Mesodermal cell (in vitro differentiated cells): ENCODE measurements at regions not wholly inside any gene's neighbourhood (a gene's known extent, or its start where the extent isn't known, plus 50 kb on each side); places are given as distances from the start of the nearest gene placed in this dataset.
"Not testable (repeated sequence)": the region's sequence is repeated elsewhere in the genome, so short reads cannot be mapped to it uniquely, and the experiment has no call there.

Experiments used
- H3K27ac ChIP-seq: 2 replicates; pipeline ENCODE4 v1.7.0; 2013; ENCODE audit warnings: mild to moderate bottlenecking, low read depth, low read length, moderate library complexity; ENCODE audit not compliant: severe bottlenecking
- H3K36me3 ChIP-seq: 2 replicates; pipeline ENCODE4 v1.7.1; 2013; ENCODE audit warnings: mild to moderate bottlenecking, low read length, moderate library complexity; ENCODE audit not compliant: control insufficient read depth, insufficient read depth
- H3K4me1 ChIP-seq: one replicate; pipeline ENCODE4 v1.7.1; 2013; ENCODE audit warnings: mild to moderate bottlenecking, low read length; ENCODE audit not compliant: insufficient read depth, control insufficient read depth, poor library complexity, severe bottlenecking
- H3K4me3 ChIP-seq: 2 replicates; pipeline ENCODE4 v1.7.0; 2013; ENCODE audit warnings: low read length, control low read depth, mild to moderate bottlenecking; ENCODE audit not compliant: insufficient read depth, poor library complexity, severe bottlenecking; ENCODE audit errors: extremely low read depth
- H3K9me3 ChIP-seq: 2 replicates; pipeline ENCODE4 v1.7.1; 2013; ENCODE audit warnings: mild to moderate bottlenecking, low read length, moderate library complexity; ENCODE audit not compliant: control insufficient read depth
- WGBS, 2 experiments: methylation state at CpG; one replicate each; pipeline ENCODE4 v1.1.5; 2013; ENCODE audit warnings: missing lambda C conversion rate in 2 of 2; ENCODE audit not compliant: insufficient coverage in 2 of 2; 5-methylcytosine and 5-hydroxymethylcytosine counted together

- Histone ChIP-seq H3K27ac (no peak overlapping the region), H3K4me3 (no peak overlapping the region), H3K4me1 (no peaks in the 10 kb centered on the region), H3K36me3 (no peaks in the 10 kb centered on the region), H3K9me3 (peaks cover 89% of the 10 kb centered on the region)
- WGBS, 2 experiments: 29 to 82% methylated on average over 1 to 2 of the region's 2 CpGs
Observed at GRCh38 chr11:54927704-54928103, 221.1 kb downstream of the OR4A5 start.

GRCh38 chr11:54930930-54931329 lies 224.3 kb downstream of the OR4A5 start:
- no peak overlapping the region for H3K27ac ChIP-seq
- H3K36me3 ChIP-seq: no peaks in the 10 kb centered on the region
- no peaks in the 10 kb centered on the region for H3K4me1 ChIP-seq
- peaks cover 87% of the 10 kb centered on the region for H3K9me3 ChIP-seq
- WGBS, 2 experiments: 13% methylated on average over 1 of the region's 2 CpGs; no CpG with 5 or more reads in 1 of the 2 experiments
- no peak overlapping the region for H3K4me3 ChIP-seq

- H3K27ac ChIP-seq: no peak overlapping the region
- no peaks in the 10 kb centered on the region for H3K36me3 ChIP-seq
- no peaks in the 10 kb centered on the region for H3K4me1 ChIP-seq
- peaks cover 62% of the 10 kb centered on the region for H3K9me3 ChIP-seq
- H3K4me3 ChIP-seq: no peak overlapping the region
Observed at GRCh38 chr11:54944211-54944610, 237.6 kb downstream of the OR4A5 start.

- no peaks in the 10 kb centered on the region for H3K36me3 ChIP-seq
- H3K9me3 ChIP-seq: peaks cover 42% of the 10 kb centered on the region
- WGBS, 2 experiments: no CpG with 5 or more reads among the region's 1 CpG
Observed at GRCh38 chr11:54946424-54946823, 239.8 kb downstream of the OR4A5 start.

GRCh38 chr11:54947175-54947574 lies 240.5 kb downstream of the OR4A5 start:
- WGBS, 2 experiments: 52 to 78% methylated on average over 4 to 6 of the region's 13 CpGs
- not testable (repeated sequence) for H3K4me1 ChIP-seq, H3K4me3 ChIP-seq, H3K36me3 ChIP-seq, H3K27ac ChIP-seq
- peaks cover 34% of the 10 kb centered on the region for H3K9me3 ChIP-seq

More at GRCh38 chr11:54946424-54946823, 239.8 kb downstream of the OR4A5 start:
- Histone ChIP-seq H3K4me1 (no peaks in the 10 kb centered on the region), H3K4me3 (no peak overlapping the region), H3K27ac (no peak overlapping the region)

- no CpG with 5 or more reads among the region's 2 CpGs for WGBS, 2 experiments
- H3K4me1 ChIP-seq: no peaks in the 10 kb centered on the region
- H3K4me3 ChIP-seq: no peak overlapping the region
- H3K36me3 ChIP-seq: no peaks in the 10 kb centered on the region
- H3K9me3 ChIP-seq: peaks cover 87% of the 10 kb centered on the region
- H3K27ac ChIP-seq: no peak overlapping the region
Observed at GRCh38 chr11:54979375-54979774, 272.7 kb downstream of the OR4A5 start.

- WGBS, 2 experiments: 89 to 100% methylated on average over 1 of the region's 1 CpG
- Histone ChIP-seq H3K9me3 (peaks cover 73% of the 10 kb centered on the region), H3K36me3 (no peaks in the 10 kb centered on the region), H3K27ac (no peak overlapping the region), H3K4me3 (no peak overlapping the region), H3K4me1 (no peaks in the 10 kb centered on the region)
Observed at GRCh38 chr11:54985731-54986130, 276.2 kb upstream of the TRIM48 start.

- H3K4me1 ChIP-seq, H3K27ac ChIP-seq, H3K4me3 ChIP-seq, H3K36me3 ChIP-seq: not testable (repeated sequence)
- WGBS, 2 experiments: no CpG with 5 or more reads among the region's 2 CpGs
- peaks cover 82% of the 10 kb centered on the region for H3K9me3 ChIP-seq
Observed at GRCh38 chr11:55028837-55029236, 233.1 kb upstream of the TRIM48 start.

- Histone ChIP-seq H3K4me3 (no peak overlapping the region), H3K4me1 (no peaks in the 10 kb centered on the region), H3K36me3 (no peaks in the 10 kb centered on the region), H3K27ac (no peak overlapping the region), H3K9me3 (peaks cover 91% of the 10 kb centered on the region)
Observed at GRCh38 chr11:55054723-55055122, 207.2 kb upstream of the TRIM48 start.

- H3K27ac ChIP-seq: not testable (repeated sequence)
- WGBS, 2 experiments: 84 to 87% methylated on average over 8 to 9 of the region's 9 CpGs
Observed at GRCh38 chr11:55084588-55084987, 177.4 kb upstream of the TRIM48 start.

GRCh38 chr11:55106391-55106790 lies 155.6 kb upstream of the TRIM48 start:
- Histone ChIP-seq H3K9me3 (peaks cover 56% of the 10 kb centered on the region), H3K4me3 (no peak overlapping the region), H3K4me1 (no peaks in the 10 kb centered on the region), H3K27ac (no peak overlapping the region), H3K36me3 (no peaks in the 10 kb centered on the region)
- 50 to 56% methylated on average over 1 of the region's 4 CpGs for WGBS, 2 experiments

More at GRCh38 chr11:55084588-55084987, 177.4 kb upstream of the TRIM48 start:
- H3K4me1 ChIP-seq, H3K4me3 ChIP-seq, H3K36me3 ChIP-seq: not testable (repeated sequence)
- peaks cover 39% of the 10 kb centered on the region for H3K9me3 ChIP-seq
